ENCODE measurements at regions not wholly inside any gene's neighbourhood (a gene's known extent, or its start where the extent isn't known, plus 50 kb on each side); places are given as distances from the start of the nearest gene placed in this dataset.
"Not testable (repeated sequence)": the region's sequence is repeated elsewhere in the genome, so short reads cannot be mapped to it uniquely, and the experiment has no call there.

- DNase-seq, result no peak
Measured at GRCh38 chr9:18299449-18299848, 174.5 kb upstream of the ADAMTSL1 start.

- not testable (repeated sequence) for DNase-seq
Measured at GRCh38 chr9:18305167-18305806, 168.7 kb upstream of the ADAMTSL1 start.

GRCh38 chr9:18314316-18314715, 159.6 kb upstream of the ADAMTSL1 start:
- DNase-seq, result no peak

- no peak for DNase-seq
Measured at GRCh38 chr9:18317896-18318295, 156.1 kb upstream of the ADAMTSL1 start.

GRCh38 chr9:18319918-18320445, 154.0 kb upstream of the ADAMTSL1 start:
- no peak for DNase-seq

GRCh38 chr9:18324928-18325745, 148.8 kb upstream of the ADAMTSL1 start:
- no peak for DNase-seq

- not testable (repeated sequence) for DNase-seq
Measured at GRCh38 chr9:18325746-18326011, 148.3 kb upstream of the ADAMTSL1 start.

- no peak for DNase-seq
Measured at GRCh38 chr9:18327121-18327520, 146.8 kb upstream of the ADAMTSL1 start.

GRCh38 chr9:18330401-18331309, 143.3 kb upstream of the ADAMTSL1 start:
- DNase-seq, result no peak

GRCh38 chr9:18331310-18331684, 142.7 kb upstream of the ADAMTSL1 start:
- DNase-seq, result no peak

GRCh38 chr9:18331808-18332209, 142.1 kb upstream of the ADAMTSL1 start:
- no peak for DNase-seq

- DNase-seq, result no peak
Measured at GRCh38 chr9:18333157-18333556, 140.8 kb upstream of the ADAMTSL1 start.

GRCh38 chr9:18335825-18336224, 138.1 kb upstream of the ADAMTSL1 start:
- no peak for DNase-seq

GRCh38 chr9:18338042-18338441, 135.9 kb upstream of the ADAMTSL1 start:
- no peak for DNase-seq

GRCh38 chr9:18343784-18344183, 130.2 kb upstream of the ADAMTSL1 start:
- no peak for DNase-seq

GRCh38 chr9:18346745-18347144, 127.2 kb upstream of the ADAMTSL1 start:
- no peak for DNase-seq

- DNase-seq, result no peak
Measured at GRCh38 chr9:18347386-18348082, 126.4 kb upstream of the ADAMTSL1 start.

GRCh38 chr9:18348083-18348475, 125.9 kb upstream of the ADAMTSL1 start:
- no peak for DNase-seq

- DNase-seq, result no peak
Measured at GRCh38 chr9:18349530-18349929, 124.4 kb upstream of the ADAMTSL1 start.

GRCh38 chr9:18350036-18350435, 123.9 kb upstream of the ADAMTSL1 start:
- no peak for DNase-seq

GRCh38 chr9:18350995-18351595, 122.9 kb upstream of the ADAMTSL1 start:
- no peak for DNase-seq

- DNase-seq, result no peak
Measured at GRCh38 chr9:18352711-18353110, 121.2 kb upstream of the ADAMTSL1 start.

Measured in T-helper 1 cell (primary cell).